GM19452 (cell line): ENCODE measurements at regions not wholly inside any gene's neighbourhood (a gene's known extent, or its start where the extent isn't known, plus 50 kb on each side); places are given as distances from the start of the nearest gene placed in this dataset.

Experiments
- ATAC-seq: cut with Tn5 transposase; IDR thresholded peaks from one replicate; pipeline ENCODE4 v1.9.1; 2021; ENCODE audit not compliant: unreplicated experiment

DNA sequence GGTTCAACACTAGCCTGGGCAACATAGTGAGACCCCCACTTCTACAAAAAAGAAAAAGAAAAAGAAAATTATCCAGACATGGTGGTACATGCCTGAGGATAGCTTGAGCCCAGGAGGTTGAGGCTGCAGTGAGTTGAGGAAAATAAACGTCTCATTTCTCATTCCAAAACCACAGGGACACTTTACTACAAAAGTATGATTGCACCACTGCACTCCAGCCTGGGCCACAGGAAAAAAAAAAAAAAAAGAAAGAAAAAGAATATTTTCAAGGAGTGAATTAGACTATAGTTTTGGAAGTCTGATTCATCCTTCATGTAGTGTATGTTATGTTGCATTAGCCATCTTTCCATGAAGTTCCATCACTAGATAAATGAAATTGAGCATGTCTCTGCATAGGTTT is 149.5 kb upstream of the THBS1 start:
- ATAC-seq = no peak

DNA sequence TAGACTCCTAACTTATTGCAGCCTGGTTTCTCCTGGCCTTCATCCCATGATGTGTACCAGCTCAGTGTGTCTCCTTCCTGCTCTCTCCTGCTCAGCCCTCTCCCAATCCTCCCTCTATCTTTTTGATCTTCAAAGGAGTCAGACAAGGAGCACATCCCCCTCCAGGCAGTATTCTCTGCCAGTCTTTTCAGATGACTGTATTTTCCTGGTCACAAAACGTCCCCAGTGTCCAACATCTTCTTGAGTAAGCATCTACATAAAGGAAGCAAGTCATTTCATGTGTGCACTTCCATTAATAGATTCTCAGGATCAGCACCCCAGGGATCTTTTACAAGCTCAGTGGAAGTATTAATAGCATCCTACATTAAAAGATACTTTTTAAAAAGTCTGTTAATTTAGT is 148.9 kb upstream of the THBS1 start:
- no peak for ATAC-seq

DNA sequence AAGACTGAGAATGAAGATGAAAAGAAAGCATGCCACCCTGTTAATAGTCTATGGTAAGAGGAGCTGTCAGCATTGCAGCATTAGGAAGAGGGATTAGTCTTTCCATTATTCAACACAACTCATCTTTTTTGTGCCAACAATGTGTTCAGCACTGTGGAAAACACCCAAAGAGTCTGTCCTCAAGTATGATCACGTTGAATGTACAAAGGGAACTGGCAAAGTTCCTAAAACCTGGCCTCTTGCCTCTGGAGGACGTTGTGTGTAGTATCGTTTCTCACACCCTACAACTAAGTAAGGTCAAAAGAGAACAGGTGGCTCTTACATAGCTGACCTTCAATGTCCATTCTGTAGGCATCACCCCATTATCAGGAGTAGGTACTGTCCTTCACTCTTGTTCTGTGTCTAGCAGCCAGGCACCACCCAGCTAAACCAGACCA is 147.9 kb upstream of the THBS1 start:
- no peak for ATAC-seq

DNA sequence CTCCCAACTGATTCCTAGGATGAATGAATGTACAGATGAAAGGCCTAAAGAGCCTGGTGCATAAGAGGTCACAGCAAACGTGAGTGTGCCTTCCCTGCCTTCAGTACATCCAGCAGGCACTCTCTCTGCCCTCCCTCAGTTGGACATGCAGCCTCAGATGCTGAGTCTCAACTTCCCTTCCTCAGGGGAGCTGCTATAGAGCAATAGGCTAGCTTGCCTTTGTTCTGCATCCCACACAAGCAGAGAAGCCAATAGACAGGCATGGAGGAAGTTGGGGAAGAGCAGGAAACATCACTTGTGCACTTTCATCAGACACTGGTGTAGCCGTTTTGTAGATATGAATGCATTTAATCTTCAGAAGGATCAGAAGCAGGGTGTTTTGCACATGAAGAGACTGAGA is 147.5 kb upstream of the THBS1 start:
- ATAC-seq = no peak

DNA sequence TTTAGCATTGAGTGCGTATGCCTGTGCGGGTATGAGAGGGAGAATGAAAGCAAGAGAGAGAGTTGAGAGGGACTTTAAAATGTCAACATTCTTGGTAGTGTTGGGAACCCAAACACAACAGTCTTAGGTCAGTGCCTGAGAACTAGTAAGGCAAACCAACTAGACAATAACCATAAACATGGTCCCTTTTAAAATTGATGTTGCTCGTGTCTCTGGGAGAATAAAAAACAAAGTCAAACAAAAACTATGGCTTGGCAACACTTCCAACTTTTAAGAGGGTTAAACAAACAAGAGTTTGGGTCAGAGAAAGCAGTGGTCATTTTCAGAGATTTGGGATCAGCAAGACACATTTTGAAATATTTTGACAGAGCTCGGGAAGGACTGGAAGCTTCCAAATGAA is 146.7 kb upstream of the THBS1 start:
- no peak for ATAC-seq

DNA sequence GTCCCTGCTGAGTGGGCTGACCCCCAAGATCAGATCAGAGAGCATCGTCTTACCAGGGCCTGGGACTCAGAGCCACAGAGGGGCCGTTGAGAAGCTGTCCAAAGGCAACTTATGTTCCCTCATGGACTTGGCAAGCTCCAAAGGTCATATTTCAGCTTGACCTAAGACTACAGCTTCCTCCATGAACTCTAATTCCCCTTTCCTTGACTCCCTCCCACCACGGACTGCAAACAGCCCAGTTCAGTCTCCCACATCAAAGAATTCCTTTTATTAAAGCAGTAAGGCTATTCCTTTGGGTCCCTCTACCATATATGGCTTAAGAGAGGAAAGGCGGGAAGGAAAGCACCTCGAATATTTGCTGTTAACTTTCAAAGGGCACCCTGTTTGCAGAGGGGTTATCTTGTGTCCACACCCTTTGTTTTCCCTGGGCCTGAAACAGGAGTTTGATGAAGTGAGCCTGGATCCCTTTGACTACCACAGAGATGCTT is 146.1 kb upstream of the THBS1 start:
- no peak for ATAC-seq

DNA sequence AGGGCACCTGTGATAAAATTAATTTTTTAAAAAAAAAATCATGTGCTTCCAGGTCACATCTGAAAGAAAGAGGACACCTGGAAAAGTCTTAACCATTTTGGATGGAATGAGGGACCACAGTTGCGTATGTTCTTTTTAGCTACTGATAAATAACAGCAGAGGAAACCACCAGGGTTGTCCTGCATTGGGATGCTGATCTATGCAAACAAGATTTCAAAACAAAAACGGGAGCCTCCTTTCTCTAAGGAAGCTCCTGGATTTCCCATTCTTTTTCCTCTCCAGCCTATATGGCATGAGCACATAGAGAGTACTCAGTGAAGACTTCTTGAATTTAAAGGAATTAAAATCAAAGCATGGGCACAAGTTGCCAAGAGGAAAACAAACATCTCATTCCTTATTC is 145.6 kb upstream of the THBS1 start:
- ATAC-seq = no peak

DNA sequence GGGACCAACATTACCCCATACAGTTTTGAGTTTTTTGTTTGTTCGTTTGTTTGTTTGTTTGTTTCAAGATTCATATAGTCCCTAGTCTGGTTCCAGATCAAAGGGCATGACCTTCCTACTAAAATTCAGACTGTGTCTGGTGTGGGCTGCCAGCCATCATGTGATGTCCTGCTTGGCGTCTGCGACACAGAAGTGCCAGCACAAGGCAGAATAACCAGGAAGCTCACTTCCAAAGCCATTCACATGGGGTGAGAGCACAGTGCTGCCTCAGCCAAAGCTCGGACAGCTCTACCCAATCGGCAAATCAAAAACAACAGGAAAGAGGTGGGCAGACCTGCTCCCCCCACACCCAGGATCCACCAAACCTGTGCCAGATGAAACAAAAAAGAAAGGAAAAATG is 142.6 kb upstream of the THBS1 start:
- ATAC-seq = no peak

DNA sequence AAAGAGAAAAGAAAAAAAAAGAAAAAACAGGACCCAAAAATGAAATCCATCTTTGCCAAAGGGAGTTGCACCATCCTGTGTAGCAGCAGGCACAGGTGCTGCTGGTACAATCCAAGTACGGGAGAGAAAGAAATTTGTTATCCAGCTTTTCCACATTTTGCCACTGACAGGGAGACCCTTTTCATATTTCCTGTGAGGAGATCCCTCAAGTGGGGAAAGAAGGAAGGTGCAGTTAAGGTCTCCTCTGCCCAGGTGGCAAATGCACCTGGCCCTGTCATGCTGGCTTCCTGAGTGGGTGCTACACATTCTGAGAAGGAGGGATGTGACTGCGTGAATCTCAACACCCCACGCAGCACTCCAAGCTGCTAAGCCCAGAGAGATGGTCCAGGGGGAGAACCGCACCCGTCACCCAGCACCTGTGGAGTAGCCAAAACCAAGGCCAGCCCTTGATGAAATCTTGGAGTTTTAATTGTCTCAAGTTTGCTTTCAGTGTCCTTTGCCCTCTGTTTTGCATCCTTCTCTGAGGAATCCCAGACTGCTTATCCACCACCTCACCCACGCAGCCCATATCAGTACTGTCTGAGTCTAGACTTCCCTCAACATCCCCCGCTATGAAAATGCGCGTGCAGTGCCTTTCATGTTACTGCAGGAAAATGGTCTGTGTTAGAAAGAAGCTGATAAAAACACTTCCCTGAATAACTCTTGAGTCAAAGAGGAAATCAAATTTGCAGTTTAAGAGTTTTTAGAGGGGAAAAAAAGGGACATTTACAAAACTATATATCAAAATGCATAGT is 141.9 kb upstream of the THBS1 start:
- ATAC-seq = no peak

DNA sequence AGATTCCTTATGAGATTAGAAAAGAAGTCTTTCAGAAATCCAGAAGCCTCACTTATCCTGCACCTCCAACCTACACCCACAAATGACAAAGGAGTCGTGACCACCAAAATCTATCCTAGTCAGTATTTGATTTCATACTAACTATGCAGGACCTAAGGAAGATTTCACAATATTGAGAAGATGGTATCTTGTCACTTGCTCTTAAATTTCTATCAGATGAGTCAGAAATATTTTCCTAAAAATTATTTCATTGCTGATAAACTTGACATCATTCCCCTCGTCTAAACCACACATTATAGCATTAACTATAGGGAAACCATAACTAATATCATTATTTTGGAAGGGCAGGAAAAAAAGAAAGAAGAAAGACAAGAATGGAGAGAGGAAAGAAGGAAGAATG is 138.0 kb upstream of the THBS1 start:
- no peak for ATAC-seq

DNA sequence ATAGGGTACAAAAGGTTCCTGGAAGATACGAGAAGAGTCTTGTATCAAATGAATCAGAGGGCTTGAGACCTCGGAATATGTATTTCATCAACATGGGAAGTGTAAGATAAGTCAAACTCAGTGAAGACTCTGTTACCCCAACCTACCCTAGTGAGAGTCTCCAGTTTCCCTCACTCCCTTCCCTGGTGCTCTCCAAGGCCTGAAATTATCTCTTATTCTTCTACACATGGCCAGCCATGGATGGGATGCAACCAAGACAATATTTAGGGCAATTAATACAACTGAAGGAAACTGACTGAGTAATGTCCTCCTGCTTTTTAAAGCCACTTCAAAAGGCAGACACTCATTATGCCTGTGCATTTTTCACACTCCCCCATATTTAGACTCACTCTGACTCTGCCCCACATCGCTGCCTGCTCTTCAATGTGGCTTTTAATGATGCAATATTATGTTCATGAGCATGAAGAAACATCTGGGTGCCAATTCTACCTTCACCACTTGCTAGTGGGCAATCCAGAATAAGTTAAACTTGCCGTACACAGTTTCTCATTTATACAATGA is 137.1 kb upstream of the THBS1 start:
- no peak for ATAC-seq

DNA sequence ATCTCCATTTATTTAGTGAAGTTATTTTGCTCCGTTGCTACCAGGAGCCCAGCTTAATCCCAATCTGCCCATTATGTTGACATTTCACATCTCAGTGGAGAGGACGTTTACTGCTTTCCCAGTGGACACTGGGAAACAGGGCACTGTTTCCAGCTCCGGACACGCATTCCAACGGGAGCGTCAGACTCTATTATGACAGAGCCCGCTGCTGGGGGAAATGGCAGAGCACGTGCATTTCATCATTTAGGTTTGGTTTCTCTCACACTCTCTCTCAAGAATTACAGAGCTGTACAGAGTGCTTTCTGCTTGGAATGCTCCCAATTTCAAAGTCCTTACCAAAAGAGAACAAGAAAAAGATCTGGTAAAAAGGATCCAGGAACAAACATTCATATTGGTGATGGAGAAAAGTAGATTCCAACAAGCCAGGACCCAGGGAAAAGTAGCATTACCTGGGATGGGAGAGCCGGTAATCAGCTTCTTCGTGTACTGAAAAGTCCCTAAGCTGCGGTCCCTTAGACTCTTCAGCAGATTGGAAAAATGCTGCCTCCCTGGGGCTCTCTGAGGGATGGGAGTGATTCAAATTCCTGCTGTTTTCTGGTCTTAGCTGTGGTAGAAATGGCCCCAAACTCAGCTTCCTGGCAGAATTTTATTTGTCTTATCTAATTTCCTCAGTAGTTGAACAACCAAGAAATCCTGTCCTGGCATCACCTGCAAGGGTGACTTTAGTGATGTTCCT is 136.0 kb upstream of the THBS1 start:
- no peak for ATAC-seq

DNA sequence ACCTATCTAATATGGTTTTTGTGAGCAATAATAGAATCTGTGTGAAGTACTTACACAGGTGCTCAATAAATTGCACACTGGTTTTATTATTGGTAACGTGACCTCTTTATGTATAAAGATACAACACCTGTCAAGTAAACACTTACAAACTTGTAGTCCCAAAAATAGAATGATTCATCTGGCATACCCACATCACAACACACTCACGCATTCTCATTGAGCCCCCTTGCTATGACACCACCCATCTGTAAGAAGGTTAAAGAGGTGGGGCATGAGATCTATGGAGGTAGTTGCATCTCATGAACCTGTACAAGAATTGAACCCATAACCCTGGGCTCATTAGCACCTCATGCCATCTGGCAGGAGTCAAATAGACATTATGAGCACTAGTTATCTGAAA is 134.9 kb upstream of the THBS1 start:
- no peak for ATAC-seq

DNA sequence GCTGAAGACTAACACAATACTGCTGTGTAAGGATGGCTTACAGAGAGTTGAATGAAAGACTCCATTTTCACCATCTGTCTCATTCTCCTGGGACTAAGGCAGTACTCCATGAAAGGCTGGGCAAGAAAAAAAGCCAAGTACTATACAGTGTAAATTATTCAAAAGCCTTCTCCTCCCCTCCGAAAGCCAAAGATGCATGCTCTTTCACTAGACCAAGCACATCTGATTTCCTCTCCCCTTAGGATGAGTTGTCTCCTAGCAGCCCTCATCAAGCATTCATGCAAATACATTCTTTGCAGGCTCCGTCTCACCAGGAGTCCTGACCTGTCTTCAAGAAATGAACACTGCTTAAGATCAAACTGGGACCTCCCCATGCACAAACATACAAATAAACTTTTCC is 133.5 kb upstream of the THBS1 start:
- no peak for ATAC-seq

DNA sequence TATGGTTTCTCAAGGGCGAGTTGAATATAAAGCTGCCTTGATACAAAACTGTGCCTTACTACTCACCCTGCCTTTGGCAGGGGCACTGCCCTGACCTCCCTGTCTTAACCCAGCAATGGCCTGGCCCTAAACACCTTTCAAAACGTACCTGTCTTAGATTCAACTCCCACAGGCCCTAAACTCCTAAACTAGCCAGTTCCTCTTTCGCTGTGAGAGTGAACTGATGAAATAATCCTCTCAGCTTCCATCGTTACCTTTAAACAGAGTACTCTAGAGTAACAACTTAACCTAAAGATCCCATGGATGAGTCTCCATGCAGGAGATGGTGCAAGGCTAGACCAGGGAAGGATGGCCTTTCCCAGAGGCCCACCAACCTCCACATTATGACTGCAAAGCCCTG is 133.0 kb upstream of the THBS1 start:
- no peak for ATAC-seq

DNA sequence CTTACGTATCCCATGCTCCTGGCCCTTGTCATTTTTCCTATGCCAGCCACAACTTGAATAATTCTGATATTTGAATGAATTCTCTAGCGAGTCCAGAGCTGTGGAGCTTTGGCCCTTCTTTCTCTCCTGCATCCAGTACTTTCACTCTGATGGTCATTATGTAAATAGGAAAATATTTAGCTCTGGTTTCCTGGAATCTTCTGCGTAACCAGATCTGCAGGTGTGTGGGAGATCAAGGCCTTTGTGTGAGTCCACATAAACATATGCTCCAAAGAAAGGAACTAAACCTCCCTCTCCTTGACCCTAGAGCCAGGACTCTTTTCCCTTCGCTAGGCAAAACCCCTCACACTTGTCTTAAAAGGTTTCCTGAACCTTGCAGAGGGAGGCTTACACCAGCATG is 132.5 kb upstream of the THBS1 start:
- ATAC-seq = no peak

DNA sequence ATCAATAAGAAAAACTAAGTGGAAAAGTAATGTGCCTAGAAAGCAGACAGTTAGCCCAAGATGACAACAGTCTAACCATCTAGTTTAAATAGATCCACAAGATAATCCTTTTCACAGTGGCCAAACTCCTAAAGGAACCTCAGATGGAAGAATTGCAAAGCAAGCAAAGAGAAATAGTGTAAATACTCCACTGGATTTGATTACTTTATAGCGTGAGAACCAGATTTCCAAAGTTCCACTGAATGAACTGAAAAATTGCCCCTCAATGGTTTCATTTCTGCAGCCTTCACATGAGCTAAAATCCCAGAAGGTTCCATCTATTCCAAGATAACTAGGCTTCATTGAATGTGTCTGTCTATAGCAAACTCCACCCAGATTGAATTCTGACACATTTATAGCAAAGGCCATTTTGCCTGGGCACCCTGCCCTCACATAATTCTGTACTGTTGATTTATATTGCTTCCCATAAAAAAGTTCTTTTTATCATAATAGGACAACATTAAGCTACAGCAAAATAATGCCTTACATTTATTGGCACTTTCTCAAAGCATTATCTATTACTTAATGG is 129.7 kb upstream of the THBS1 start:
- ATAC-seq = no peak

DNA sequence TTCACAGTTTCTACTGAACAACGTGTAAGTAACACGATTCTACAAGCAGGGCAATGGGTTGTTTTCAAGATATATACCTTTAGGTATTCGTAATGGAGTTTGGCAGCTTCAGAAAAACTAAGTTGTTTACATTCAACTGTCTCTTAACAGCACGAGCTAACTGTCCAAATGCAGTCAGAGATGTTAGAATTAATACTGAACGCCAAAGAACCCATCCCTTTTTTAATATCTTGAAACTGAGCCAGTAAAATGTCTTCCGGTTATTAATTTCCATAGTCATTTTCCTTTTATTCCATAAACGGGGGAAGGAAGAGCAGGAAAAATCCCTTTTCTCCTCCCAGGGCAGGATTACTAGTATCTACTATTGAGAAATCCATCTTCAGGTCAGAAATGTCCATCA is 129.0 kb upstream of the THBS1 start:
- ATAC-seq = no peak

DNA sequence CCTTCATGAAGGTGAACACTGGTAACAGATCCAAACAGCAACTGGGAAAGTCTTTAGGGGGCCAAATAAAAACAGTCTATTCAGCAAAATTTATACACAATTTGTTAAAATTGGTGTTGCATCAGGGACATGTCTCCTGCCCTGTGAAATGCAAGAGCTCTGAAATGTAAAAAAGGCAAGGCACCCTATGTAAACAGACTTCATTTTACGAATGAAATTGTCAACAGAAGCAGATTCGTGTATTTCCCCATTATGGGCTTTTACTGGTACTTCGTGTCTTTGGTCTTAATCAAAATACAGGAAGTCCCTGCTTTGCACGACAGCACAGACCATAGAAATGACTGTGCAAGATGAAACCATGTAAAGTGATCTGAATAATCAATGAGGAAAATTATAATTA is 127.3 kb upstream of the THBS1 start:
- peak; percentile 80 for ATAC-seq

DNA sequence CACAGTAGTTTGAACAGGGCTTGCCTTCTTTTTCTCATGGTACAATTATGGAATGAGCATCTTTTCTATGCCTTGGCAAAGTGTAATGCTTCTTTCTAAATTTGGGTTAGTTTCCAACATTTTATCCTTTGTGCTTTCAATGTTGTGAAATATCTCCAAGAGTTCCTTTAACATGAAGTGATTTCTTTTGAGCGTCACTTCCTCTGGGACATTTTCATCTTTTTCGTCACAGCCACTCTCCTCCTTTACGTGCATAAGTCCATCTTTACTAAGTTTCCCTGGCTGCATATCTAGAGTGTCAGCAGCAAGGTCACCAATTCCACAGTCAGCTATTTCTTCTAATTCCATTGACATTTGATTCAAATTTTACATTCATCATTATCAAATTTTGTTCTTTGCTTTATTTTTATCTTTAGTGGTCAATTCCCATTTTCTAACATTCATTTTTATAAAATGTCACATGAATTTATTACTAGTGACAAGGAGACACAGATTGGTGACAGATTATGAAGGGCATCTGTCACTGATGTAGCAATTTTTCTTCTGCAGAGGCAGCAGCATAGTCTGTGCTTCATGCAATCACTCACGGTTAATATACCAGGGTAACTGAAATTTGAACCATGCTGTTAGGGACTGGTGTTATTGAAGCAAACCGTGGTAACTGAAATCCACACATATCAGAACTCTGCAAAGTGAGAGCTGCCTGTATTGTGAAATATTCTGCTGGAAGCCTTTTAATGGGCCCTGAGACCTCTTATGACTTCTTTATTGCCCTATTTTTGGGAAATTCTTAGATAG is 126.5 kb upstream of the THBS1 start:
- no peak for ATAC-seq

DNA sequence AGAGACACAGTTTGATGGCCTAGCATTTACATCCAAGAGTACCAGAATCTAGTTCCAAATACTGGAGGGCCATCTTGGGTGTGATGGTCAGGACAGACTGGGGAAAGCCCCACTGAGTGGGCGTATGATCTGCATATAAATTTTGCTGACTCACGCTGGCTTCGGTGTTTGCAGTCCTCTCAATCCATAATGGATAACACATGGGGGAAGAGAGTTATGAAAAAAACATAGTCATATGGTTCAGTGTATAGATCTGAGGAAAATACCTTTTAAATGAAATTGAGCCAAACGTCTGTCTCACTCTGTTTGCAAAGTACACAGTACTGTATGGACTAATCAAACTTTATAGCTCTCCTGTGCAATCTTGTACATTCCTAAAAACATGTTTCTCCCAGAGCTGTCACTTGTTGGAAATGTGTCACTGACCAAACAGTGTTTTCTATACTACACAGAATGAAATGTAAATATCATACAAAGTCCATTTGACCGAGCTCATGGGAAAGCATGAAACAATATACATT is 125.3 kb upstream of the THBS1 start:
- ATAC-seq = no peak
